NCI-H1436 (cell line): ENCODE measurements at regions not wholly inside any gene's neighbourhood (a gene's known extent, or its start where the extent isn't known, plus 50 kb on each side); places are given as distances from the start of the nearest gene placed in this dataset.
"Not testable (repeated sequence)": the region's sequence is repeated elsewhere in the genome, so short reads cannot be mapped to it uniquely, and the experiment has no call there.

Experiments used
- DNase-seq: peaks from one replicate; lab custom pipeline; 2025; lab: John Stamatoyannopoulos, UW

DNA sequence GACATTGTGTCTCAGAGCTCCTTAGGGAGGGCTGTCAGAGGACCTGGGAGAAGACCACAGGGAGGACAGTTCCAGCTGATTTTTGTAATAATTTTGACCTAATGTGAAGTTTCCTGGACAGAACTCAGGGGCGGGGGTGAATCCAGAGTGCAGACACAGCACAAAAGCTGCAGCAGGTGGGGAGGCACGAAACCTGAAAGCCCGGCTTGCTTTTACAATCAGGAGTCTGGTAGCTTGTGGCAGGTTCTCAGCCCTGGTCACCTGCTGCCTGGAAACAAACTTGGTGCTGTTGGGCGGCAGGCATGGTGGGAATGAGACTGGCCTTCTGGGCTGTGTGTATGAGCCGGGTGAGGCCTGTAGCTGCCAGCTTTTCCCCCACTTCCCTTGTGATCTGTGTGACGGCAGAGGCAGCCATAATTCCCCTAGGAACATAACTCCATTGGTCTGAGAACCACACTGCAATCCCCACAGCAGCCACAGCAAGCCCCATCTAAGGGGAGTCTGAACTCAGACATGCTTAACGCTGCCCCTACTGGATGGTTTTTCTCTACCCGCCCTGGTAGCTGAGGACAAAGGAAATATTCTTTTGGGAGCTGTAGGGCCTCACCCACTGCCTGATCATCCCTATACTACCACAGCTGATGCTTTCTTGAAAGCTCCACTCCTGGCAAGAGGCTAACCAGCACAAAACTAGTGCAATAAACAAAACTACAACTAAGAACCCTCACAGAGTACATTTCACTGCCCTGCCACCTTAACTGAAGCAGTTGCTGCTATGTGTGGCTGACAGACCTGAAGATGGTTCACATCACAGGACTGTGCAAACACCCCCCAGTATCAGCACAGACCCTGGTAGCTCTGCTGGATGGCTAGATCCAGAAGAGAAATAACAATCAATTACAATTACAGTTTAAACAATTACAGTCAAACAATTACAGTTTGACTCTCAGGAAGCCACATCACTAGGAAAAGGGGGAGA lies 1055.1 kb upstream of the GJE1 start:
- DNase-seq = peak; percentile 42

DNA sequence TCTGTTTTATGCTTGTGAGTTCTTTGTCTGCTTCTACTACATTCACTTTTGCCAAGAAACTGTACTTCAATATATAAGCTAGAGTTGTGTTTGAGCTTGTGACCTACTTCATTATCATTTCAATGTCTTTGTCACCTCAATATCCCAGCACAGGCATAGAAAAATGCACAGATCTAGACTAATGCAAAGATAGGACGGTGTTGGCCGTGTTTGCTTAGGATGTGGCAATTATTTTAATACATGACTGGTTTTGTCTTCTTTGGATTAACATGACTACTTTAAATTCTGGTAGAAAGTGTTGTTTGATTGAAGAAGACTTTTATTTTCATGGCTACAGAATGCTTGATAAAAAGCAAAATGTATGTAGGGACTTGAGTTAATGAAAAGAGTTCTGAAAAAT lies 1075.0 kb upstream of the GJE1 start:
- no peak for DNase-seq

DNA sequence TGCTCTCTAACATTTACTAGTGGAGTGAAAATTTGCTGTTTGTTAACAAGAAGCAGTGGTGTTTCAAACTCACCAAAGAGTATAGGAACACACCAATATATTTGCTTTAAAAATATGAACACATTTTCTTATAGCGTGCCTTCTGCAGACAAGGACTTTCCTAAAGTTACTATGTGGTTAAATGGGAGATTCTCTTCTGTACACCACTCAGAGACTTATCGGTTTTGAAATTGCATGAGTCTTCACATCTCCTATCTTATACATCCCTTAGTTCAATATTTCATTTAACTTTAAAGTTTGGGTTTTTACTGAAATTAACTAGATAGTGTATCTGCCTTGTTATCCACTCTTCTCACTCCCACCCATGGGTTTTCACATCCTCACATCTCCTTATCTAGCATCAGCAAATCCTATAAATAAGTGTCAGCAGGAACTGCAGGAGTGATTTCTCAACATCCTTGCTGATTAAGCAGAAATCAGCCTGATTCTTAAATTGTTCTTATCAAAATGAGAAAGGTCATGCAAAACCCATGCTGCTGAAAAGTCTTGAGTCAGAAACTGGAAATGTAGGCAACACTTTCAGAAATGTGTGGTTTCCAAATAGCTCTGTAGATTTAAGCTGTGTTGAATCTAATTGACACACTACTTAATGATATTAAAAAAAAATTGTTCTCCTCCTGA lies 1075.6 kb upstream of the GJE1 start:
- DNase-seq = no peak

DNA sequence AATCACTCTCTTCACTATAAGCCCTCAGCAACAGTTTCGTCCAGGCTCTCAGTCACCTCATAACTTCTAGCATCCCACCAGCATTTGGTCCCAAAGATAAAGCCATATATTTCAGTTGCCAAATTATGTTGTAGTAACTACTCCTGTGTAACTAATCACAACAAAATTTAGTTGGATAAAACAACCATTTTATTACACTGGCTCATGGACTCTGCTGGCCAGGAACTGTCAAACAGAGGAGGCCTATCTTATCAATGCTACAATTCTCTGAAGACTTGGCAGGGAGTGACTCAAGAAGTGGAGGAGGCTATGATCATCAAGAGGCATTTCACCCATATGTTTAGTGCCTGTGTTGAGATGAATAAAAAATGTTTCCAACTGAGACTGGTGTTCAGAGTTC lies 1082.3 kb upstream of the GJE1 start:
- no peak for DNase-seq

DNA sequence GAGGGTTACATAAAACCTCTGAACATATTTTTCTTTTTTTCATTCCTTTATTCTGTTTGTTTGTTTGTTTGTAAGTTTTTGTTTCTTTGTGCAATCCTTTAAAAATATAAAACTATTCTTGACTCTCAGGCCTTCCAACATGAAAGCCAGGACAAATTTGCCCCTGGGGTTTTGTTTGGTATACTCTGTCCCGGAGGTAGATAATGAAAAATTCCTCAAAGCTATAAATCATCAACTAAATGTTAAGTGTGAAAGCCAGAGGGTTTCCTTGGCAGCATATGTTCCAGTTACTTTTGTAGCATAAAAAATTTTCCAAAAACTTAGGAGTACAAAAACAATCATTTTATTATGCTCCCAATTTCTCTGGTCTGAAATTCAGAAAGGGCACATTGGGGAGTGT lies 1084.3 kb upstream of the GJE1 start:
- no peak for DNase-seq

DNA sequence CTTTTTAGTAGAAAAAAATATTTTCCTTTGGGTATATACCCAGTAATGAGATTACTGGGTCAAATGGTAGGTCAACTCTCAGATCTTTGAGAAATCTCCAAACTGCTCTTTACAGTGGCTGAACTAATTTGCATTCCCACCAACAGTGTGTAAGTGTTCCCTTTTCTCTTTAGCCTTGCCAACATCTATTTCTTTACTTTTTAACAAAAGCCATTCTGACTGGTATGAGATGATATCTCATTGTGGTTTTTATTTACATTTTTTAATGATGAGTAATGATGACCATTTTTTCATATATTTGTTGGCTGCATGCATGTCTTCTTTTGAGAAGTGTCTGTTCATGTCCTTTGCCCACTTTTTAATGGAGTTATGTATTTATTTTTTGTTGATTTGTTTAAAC lies 1086.2 kb upstream of the GJE1 start:
- not testable (repeated sequence) for DNase-seq

DNA sequence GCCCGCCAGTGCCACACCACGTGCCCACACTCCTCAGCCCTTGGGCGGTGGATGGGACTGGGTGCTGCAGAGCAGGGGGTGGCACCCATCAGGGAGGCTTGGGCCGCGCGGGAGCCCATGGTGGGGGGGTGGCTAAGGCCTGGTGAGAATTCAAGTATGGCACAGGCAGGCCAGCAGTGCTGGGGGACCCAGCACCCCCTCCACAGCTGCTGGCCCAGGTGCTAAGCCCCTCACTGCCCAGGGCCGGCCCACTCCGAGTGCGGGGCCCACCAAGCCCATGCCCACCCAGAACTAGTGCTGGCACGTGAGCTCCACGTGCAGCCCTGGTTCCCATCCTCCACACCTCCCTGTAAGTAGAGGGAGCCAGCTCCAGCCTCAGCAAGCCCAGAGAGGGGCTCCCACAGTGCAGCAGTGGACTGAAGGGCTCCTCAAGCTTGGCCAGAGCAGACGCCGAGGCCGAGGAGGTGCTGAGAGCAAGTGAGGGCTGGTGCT lies 1091.1 kb upstream of the GJE1 start:
- no peak for DNase-seq

DNA sequence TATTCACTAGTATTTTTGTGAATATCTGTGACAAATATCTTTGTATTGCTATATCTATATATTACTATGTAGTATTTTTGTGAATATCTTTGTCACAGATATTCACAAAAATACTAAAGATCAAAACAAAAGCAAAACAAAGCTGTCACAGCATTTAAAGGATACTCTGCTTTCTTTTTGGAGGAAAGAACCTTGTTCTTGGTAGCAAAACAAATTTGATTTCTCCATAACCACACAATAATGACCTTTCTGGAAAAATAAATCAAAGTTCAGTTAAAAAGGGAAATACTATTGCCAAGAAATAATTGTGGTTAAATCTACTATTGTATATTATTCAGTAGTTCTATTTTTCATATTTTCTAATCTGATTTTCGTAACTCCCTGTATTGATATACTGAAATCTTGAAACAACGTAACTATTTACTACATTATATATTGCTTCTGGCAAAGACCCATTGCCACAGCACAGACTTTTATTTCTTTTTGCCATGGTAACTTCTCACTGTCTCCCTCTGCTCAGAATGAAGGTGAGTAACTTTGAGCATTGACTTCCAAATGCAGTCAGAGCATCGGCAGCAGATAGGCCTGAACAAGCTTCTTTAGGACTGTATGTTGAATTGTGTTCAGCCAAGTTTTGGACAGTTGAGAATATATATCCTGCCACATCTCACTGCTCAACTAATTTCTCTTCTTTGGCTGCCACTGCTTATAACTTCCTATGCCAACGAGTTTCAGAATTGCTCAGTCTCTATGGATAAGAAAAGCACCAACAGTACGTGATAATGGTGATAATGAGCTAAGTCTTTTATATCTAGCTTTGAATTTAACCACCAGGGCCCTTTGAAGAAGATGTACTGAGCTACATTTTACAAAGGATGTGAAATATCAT lies 1097.2 kb upstream of the GJE1 start:
- no peak for DNase-seq

DNA sequence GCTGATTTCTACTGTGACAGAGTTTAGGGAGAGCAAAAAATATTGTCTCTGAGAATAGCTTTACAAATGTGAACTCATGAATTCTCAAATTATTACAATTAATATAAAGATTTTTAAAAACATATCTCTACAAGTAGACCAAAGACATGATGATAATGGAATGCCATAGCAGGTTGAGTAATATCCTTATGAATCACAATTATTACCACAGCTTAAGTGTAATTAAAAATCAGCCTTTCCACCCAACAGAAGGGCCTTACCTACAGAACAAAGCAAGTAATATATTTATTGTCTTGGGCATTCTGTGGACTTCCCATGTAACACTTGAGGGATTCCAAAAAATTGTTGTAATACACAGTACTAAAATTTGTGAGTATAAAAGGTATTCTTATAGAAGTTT lies 1099.6 kb upstream of the GJE1 start:
- no peak for DNase-seq

DNA sequence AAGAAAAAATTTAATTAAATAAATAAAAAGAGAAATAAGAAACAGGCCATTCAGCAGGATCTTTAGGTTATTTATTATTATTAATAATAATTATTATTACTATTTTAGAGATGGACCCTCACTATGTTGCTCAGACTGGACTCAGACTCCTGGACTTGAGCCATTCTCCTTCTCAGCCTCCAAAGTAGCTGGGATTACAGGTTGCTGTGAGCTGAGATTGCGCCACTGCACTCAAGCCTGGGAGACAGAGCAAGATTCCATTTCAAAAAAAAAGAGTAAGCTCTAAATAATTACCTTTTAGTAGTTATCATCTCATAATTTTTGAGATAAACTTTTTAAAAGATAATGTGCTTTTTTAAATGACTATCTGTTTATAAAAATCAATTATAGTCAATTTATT lies 1102.8 kb upstream of the GJE1 start:
- DNase-seq = no peak

DNA sequence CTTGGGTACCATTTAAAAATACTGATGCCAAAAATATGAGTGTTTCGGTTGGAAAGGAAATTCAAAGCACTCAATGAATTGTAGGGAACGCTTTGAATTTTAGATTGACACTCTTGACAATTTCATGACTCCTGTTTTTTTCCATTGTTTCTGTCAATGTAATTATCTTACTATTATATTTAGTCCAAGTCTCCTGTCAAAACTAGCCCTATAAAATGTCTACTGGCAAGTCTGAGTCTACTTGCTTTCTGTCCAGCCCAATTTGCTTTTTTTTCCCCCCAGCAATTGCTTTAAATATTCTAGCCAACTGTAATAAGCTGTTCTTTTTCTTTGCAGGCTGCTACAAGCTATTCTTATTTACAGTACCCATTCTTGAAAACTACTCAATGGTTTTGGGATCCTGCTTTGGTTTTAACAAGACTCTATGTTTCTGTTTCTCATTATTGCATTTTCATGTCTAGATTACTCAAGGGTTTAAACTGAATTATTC lies 1103.9 kb upstream of the GJE1 start:
- DNase-seq = no peak

DNA sequence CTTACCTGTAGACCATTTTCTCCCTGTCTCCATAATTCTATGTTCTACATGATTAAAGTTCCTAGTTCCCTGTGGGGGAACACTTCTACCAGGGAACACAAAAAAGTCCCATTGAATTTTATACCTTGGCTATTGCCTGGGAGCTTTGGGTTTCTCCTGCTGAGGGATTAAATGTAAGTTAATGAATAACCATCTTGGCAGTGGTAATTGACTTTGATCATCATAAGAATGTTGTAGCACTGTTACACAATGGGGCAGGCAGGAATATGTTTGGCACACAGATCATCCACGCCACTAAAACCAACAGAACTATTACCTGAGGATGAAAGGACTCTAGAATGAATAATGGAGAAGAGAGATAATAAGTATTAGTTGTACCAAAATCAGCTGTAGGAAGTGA lies 1106.2 kb upstream of the GJE1 start:
- DNase-seq = no peak

DNA sequence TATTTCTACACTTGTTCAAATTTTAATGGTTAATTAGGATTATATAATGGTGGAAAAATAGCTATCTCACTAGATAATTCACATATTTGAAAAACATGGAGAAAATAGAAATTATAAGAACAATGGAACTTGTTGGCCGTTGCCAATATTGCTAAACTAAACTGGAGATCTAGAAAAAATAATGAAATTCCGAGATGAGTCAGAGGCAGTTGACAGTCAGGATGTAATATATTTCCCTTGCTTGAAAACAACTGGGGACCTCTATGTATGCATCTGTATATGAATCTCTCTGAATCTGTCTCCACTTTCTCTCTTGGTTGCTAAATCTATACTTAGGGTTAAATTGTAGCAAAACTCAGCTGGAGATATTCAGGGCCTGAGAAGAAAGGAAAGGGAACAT lies 1108.2 kb upstream of the GJE1 start:
- no peak for DNase-seq

DNA sequence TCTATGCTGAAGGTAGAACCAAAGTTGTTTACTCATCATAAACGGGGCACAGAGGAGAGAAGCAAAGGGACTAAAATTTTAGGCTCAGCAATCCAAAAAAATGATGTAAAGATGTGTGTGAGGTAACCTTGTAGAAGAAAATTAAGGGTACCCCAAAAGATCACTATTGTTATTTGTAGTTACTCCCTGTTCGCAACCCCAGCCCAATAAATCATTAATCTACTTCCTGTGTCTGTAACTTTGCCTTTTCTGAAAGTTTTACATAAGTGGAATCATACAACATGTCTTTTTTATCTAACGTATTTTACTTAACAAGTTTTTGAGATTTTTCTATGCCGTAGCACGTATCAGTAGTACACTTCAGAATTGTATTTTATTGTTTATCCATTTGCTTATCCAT lies 1114.8 kb upstream of the GJE1 start:
- no peak for DNase-seq

DNA sequence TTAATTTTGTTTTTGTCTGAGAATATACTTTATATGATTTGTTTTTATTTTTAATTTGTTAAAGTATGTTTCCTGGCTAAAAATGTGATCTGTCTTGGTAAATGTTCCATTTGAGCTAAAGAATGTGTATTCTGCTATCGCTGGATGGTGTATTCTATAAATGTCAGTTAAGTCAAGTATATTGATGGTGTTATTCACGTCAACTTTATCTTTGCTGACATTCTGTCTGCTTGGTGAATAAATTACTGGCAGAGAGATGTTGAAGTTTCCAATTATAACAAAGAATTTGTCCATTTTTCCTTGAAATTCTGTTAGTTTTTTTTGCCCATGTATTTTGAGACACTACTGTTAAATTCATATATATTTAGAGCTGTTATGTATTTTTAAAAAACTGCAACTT lies 1131.8 kb upstream of the GJE1 start:
- DNase-seq = no peak

DNA sequence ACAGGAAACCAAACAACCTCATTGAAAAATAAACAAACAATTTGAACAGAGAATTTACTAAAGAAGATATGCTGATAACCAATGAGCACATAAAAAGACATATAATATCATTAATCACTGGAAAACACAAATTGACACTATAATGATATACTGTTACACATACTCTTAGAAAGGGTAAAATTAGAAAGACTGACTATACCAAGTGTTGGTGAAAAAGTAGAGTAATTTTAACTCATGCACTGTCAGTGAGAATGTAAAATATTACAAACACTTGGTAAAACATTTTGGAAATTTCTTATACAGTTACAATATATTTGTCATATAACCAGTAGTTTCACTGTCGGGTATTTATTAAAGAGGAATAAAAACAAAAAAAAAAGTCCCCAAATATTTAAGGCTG lies 1139.2 kb upstream of the GJE1 start:
- no peak for DNase-seq

DNA sequence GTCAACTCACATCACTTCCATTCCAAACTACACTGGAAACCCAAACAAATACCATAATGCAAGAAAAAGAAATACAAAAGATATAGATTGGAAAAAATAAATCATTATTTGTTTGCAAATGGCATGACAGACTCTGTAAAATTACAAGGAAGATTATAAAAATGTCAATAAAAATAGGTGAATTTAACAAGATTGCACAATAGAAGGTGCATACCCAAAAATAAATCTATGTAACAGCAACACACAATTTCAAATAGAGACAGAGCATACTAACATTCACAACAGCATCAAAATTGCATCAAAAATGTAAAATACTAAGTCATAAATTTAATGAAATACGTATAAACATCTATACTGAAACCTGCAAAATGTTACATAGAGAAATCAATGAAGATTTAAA lies 1140.0 kb upstream of the GJE1 start:
- no peak for DNase-seq

DNA sequence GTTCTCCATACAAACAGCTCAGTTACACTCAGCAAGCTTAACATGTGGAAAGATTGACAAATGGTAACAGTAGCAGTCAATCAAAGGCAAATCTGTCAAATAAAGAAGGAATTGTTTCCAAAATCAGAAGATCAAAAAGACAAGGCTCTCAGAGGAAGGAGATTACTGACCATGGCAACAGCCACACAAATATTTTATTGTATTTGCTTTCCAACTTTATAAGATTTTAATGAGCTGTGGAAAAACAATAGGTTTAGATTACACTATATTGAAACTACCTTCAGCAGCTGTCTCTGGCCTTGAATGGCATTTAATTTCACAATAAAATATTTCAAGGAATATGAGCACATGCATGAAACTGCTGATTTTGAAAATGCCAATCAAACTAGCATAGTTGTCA lies 1143.9 kb upstream of the GJE1 start:
- DNase-seq = no peak

DNA sequence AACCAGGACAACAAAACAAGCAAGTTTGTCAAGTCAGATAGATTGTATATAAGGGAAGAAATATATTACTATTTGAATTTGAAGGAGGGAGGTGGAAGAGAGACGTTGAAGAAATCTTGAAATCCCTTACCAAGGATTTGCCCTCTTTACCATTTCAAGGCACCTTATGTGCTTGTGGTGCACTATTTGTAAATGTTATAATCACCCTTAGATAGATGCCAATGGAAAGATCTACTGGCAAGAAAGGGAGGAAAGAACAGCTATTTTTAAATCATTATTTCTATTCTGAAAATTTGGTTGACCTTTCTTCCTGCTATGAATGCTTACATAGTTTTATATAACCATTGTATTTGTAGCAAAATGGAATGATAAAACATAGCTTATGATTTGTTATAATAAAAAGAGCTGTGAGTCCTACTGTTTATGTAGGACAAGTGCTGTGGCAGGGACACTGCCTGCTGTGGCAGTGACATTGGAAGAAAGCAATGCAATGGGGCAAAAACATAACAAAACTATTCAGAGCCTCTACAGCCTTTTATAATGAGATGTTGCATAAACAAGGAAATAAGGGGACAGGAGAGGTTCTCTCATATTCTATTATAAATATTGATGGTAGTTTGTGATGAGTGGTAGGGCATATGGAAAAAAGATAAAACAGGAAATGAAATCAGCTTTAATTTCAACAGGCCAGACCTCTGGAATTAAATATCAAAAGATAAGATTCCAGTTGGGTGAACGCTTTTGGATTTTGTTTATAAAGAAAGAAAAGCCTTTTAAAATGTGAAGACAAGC lies 1145.2 kb upstream of the GJE1 start:
- no peak for DNase-seq

DNA sequence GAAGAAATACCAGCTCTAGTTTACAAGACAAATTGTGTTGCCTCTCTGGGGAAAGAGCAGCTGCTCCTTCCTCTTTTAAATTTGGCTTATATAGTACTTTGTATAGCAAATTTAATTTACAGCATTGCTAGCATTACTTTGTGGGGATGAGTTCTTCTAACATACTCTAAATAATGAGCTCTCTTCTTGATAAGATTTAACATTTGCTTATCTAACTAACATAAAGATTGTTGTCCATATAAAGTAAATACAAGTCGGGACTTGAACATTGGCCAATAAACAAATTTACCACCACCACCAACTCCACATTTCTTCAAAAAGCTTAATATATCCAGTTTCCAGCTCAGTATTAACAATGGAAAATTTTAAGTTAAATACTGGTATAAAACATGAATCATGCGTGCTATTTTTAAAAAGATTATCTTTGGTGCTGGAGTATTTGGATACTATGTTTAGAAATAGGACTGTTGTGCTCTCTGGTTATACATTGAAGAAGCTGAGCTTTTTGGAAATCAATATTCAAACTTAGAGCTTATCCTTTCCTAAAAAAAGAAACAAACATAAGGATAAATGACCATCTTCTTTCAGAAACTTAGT lies 1146.9 kb upstream of the GJE1 start:
- no peak for DNase-seq
